HUES48 (cell line): ENCODE measurements at regions not wholly inside any gene's neighbourhood (a gene's known extent, or its start where the extent isn't known, plus 50 kb on each side); places are given as distances from the start of the nearest gene placed in this dataset.

Experiments used
- H3K27ac ChIP-seq: one replicate; pipeline ENCODE4 v1.7.0; 2013; ENCODE audit warnings: low read depth, low read length, inconsistent platforms
- H3K27me3 ChIP-seq: 2 replicates; pipeline ENCODE4 v1.6.1; 2013; ENCODE audit warnings: mild to moderate bottlenecking, low read length; ENCODE audit not compliant: control insufficient read depth, insufficient read depth
- H3K36me3 ChIP-seq: 2 replicates; pipeline ENCODE4 v1.6.1; 2013; ENCODE audit warnings: low read length; ENCODE audit not compliant: control insufficient read depth, insufficient read depth
- H3K4me1 ChIP-seq: 2 replicates; pipeline ENCODE4 v1.6.1; 2013; ENCODE audit warnings: mild to moderate bottlenecking, low read length; ENCODE audit not compliant: control insufficient read depth, insufficient read depth
- H3K4me3 ChIP-seq: 2 replicates; pipeline ENCODE4 v1.5.1; 2013; ENCODE audit warnings: mild to moderate bottlenecking, low read depth, low read length
- H3K9ac ChIP-seq: 2 replicates; pipeline ENCODE4 v1.6.1; 2013; ENCODE audit warnings: mild to moderate bottlenecking, low read depth, low read length, moderate library complexity
- H3K9me3 ChIP-seq: 2 replicates; pipeline ENCODE4 v1.6.1; 2013; ENCODE audit warnings: low read length; ENCODE audit not compliant: control insufficient read depth, insufficient read depth

GRCh38 chr10:83083831-83084230 is 1055.5 kb upstream of the GHITM start:
- H3K27me3 ChIP-seq, result no peaks in the 10 kb centered on the region
- H3K4me3 ChIP-seq, result no peak overlapping the region

GRCh38 chr10:83089335-83089734 is 1050.0 kb upstream of the GHITM start:
- Histone ChIP-seq H3K9me3 (no peaks in the 10 kb centered on the region; the same call in 1 of the 2 replicates), H3K36me3 (no peaks in the 10 kb centered on the region), H3K9ac (no peak overlapping the region), H3K27me3 (no peaks in the 10 kb centered on the region), H3K4me1 (no peaks in the 10 kb centered on the region), H3K4me3 (no peak overlapping the region), H3K27ac (no peak overlapping the region)

More at GRCh38 chr10:83083831-83084230, 1055.5 kb upstream of the GHITM start:
- Histone ChIP-seq H3K36me3 (no peaks in the 10 kb centered on the region), H3K9me3 (peaks cover 5% of the 10 kb centered on the region), H3K27ac (no peak overlapping the region), H3K9ac (no peak overlapping the region), H3K4me1 (peaks cover 5% of the 10 kb centered on the region)

- Histone ChIP-seq H3K9ac (no peak overlapping the region), H3K4me3 (no peak overlapping the region), H3K4me1 (no peaks in the 10 kb centered on the region), H3K36me3 (no peaks in the 10 kb centered on the region), H3K27me3 (no peaks in the 10 kb centered on the region), H3K9me3 (no peaks in the 10 kb centered on the region), H3K27ac (no peak overlapping the region)
Measured at GRCh38 chr10:83104616-83105015, 1034.7 kb upstream of the GHITM start.

- H3K36me3 ChIP-seq, result no peaks in the 10 kb centered on the region
- H3K4me3 ChIP-seq, result no peak overlapping the region
- H3K9me3 ChIP-seq, result no peaks in the 10 kb centered on the region; the same call in 1 of the 2 replicates
- no peak overlapping the region for H3K27ac ChIP-seq
- no peaks in the 10 kb centered on the region for H3K27me3 ChIP-seq
- no peak overlapping the region for H3K9ac ChIP-seq
- no peaks in the 10 kb centered on the region for H3K4me1 ChIP-seq
Measured at GRCh38 chr10:83108565-83109333, 1030.6 kb upstream of the GHITM start.

GRCh38 chr10:83119346-83119745 is 1020.0 kb upstream of the GHITM start:
- H3K27ac ChIP-seq, result no peak overlapping the region
- no peaks in the 10 kb centered on the region for H3K27me3 ChIP-seq
- no peaks in the 10 kb centered on the region for H3K9me3 ChIP-seq
- H3K4me1 ChIP-seq, result no peaks in the 10 kb centered on the region
- H3K36me3 ChIP-seq, result no peaks in the 10 kb centered on the region
- no peak overlapping the region for H3K9ac ChIP-seq
- no peak overlapping the region for H3K4me3 ChIP-seq

- no peak overlapping the region for H3K4me3 ChIP-seq
- H3K36me3 ChIP-seq, result no peaks in the 10 kb centered on the region
- no peaks in the 10 kb centered on the region for H3K4me1 ChIP-seq
- H3K9ac ChIP-seq, result no peak overlapping the region
- no peaks in the 10 kb centered on the region for H3K9me3 ChIP-seq
- no peak overlapping the region for H3K27ac ChIP-seq
- H3K27me3 ChIP-seq, result no peaks in the 10 kb centered on the region
Measured at GRCh38 chr10:83122336-83122735, 1017.0 kb upstream of the GHITM start.

GRCh38 chr10:83127942-83128575 is 1011.2 kb upstream of the GHITM start:
- H3K4me3 ChIP-seq, result no peak overlapping the region
- H3K9ac ChIP-seq, result no peak overlapping the region
- no peaks in the 10 kb centered on the region for H3K4me1 ChIP-seq
- H3K36me3 ChIP-seq, result no peaks in the 10 kb centered on the region
- no peaks in the 10 kb centered on the region for H3K9me3 ChIP-seq
- no peaks in the 10 kb centered on the region for H3K27me3 ChIP-seq
- no peak overlapping the region for H3K27ac ChIP-seq

GRCh38 chr10:83140811-83141210 is 998.5 kb upstream of the GHITM start:
- Histone ChIP-seq H3K36me3 (no peaks in the 10 kb centered on the region), H3K9me3 (no peaks in the 10 kb centered on the region), H3K4me1 (no peaks in the 10 kb centered on the region), H3K27ac (no peak overlapping the region), H3K4me3 (no peak overlapping the region), H3K27me3 (no peaks in the 10 kb centered on the region), H3K9ac (no peak overlapping the region)

GRCh38 chr10:83142074-83142563 is 997.2 kb upstream of the GHITM start:
- no peaks in the 10 kb centered on the region for H3K36me3 ChIP-seq
- H3K9ac ChIP-seq, result no peak overlapping the region
- no peak overlapping the region for H3K4me3 ChIP-seq
- H3K4me1 ChIP-seq, result no peaks in the 10 kb centered on the region
- H3K27ac ChIP-seq, result no peak overlapping the region
- no peaks in the 10 kb centered on the region for H3K9me3 ChIP-seq
- no peaks in the 10 kb centered on the region for H3K27me3 ChIP-seq

- H3K4me1 ChIP-seq, result no peaks in the 10 kb centered on the region
Measured at GRCh38 chr10:83144461-83144860, 994.8 kb upstream of the GHITM start.

GRCh38 chr10:83153714-83154113 is 985.6 kb upstream of the GHITM start:
- H3K27me3 ChIP-seq, result no peaks in the 10 kb centered on the region
- no peaks in the 10 kb centered on the region for H3K36me3 ChIP-seq
- H3K9ac ChIP-seq, result no peak overlapping the region
- no peaks in the 10 kb centered on the region for H3K9me3 ChIP-seq
- H3K4me1 ChIP-seq, result no peaks in the 10 kb centered on the region
- no peak overlapping the region for H3K4me3 ChIP-seq
- H3K27ac ChIP-seq, result no peak overlapping the region

More at GRCh38 chr10:83144461-83144860, 994.8 kb upstream of the GHITM start:
- H3K36me3 ChIP-seq, result no peaks in the 10 kb centered on the region
- H3K4me3 ChIP-seq, result no peak overlapping the region
- H3K27ac ChIP-seq, result no peak overlapping the region
- no peaks in the 10 kb centered on the region for H3K27me3 ChIP-seq
- no peaks in the 10 kb centered on the region for H3K9me3 ChIP-seq
- no peak overlapping the region for H3K9ac ChIP-seq
